Eye (tissue), 1 donor: ENCODE measurements at regions not wholly inside any gene's neighbourhood (a gene's known extent, or its start where the extent isn't known, plus 50 kb on each side); places are given as distances from the start of the nearest gene placed in this dataset.

Experiments
- DNase-seq: peaks from one replicate; pipeline ENCODE4 v3.0.0-alpha.2; 2015

- DNase-seq = no peak
These were observed 768.3 kb upstream of the CDH7 start for GRCh38 chr18:64982414-64983055.

- no peak for DNase-seq
These were observed 768.9 kb upstream of the CDH7 start for GRCh38 chr18:64981915-64982314.

DNA sequence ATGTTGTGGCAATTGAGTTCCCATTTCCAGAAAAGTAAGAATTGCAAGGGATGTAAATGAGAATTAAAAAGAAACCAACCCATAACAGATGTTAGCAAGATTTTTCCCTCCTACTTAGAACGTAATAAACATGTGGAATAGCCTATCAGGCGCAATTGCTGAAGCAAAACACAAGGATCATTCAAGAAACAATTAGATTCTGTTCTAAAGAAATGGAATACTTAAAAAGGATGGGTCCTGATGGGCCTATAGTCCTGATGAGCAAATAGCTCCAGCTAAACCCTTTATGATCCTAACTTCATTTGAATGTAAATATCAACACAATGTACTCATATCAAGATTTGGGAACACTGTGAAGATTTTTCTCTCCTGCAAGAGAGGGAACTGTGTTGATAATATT is 771.0 kb upstream of the CDH7 start:
- DNase-seq = no peak

GRCh38 chr18:64974391-64975125 is 776.3 kb upstream of the CDH7 start:
- peak; percentile 26 for DNase-seq

GRCh38 chr18:64972545-64972944 is 778.3 kb upstream of the CDH7 start:
- DNase-seq = peak; percentile 36

DNA sequence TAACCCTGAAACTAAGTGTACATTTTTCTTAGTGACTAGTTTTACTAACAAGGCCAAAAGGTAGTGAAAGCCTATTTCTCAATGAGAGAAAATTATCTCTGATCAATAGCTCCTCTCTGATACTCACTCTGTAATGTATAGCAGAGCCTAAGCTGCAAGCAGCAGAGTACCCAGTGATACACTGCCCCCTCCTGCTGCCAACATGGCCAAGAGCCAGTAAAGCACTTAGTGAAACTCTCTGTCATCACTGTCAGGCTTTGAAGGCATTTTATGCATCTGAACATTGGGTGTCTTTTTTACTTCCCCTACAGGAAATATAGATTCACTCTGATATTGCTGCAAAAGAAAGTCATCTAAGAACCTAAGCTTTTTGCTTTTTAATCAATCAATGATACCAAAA is 784.1 kb upstream of the CDH7 start:
- DNase-seq = peak; percentile 31

DNA sequence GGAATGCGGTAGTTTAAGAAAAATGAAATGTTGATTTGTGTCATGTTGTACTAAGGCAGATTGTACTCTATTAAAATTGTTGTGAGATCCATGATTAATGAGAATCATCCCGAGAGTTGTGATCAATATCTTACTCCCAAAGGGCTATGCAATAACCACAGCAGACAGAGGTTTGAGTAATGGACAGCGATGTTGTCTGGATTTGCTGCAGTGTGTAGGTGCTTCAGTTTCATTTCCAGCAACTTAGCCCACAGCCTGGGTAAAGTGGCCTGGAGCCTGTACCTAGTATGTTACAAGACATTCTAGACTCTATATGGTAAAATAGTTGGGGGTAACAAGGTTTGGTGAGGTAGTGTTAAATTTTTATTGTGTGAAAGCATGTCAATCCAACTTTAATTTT is 794.3 kb upstream of the CDH7 start:
- DNase-seq = no peak

- DNase-seq = no peak
These were observed 800.9 kb upstream of the CDH7 start for GRCh38 chr18:64949885-64950284.

- DNase-seq = no peak
These were observed 787.8 kb upstream of the LINC00305 start for GRCh38 chr18:64936671-64937070.

DNA sequence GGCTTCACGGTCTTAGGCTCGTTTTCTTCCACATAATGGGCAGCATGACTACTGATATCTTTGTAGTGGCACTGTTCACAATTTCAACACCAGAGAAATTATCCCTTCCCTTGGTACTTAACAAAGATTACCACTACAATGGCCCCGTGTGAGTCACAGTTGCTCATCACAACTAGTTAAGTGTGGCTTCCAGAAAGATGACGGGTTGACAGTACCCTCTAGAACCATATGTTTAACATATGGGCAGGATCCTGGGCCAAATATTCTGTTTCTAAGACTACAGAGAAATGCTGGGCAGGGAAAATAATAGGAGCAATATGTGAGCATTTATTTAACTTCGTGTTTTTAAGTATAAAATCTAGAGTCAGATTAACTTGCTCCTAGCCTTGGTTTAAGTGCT is 780.1 kb upstream of the LINC00305 start:
- DNase-seq = peak; percentile 34

DNA sequence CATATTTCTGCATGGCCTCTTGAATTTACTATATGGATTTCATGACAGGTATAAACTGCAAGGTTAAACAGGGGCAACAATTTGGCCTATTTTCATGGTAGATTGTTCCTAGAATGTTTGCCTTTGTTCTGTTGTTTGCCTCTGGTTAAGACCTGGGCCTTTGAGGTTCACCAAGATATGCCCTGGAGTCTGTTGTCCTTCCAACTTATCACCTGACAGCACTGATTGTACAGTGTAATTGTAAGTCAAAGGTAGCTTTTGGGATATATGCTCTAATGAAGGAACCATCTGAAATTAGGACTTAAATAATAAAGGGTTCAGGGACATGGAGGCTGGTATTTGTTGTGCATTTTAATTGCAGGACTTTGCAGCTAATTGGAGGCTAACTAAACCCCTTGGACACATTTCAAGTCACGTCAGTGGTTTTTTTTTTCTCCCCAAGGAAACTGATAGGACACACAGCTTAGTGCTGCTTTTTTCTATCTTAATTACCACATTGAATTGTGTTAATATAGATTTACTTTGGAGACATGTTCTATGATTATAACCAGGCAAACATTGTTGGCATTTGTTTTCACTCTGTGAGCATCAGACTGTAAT is 771.2 kb upstream of the LINC00305 start:
- no peak for DNase-seq

DNA sequence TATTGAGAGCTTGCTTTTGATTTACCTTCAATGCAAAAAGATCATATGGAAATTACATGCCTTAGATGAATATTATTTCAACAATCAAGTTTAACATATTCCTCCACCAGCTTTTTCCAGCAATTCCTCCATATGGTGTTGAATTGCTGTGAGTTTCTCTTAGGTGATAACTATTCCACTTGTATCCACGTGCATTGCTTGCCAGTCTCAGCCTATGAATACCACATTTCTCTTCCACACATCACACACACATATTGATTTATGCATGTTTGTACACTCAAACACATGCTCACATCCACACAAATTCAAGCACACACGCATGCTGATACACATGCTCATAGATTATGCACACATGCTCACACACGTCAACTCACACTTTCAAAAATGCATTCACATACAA is 770.0 kb upstream of the LINC00305 start:
- no peak for DNase-seq

- DNase-seq = no peak
These were observed 744.5 kb upstream of the LINC00305 start for GRCh38 chr18:64893349-64893748.

- no peak for DNase-seq
These were observed 740.1 kb upstream of the LINC00305 start for GRCh38 chr18:64888956-64889355.

DNA sequence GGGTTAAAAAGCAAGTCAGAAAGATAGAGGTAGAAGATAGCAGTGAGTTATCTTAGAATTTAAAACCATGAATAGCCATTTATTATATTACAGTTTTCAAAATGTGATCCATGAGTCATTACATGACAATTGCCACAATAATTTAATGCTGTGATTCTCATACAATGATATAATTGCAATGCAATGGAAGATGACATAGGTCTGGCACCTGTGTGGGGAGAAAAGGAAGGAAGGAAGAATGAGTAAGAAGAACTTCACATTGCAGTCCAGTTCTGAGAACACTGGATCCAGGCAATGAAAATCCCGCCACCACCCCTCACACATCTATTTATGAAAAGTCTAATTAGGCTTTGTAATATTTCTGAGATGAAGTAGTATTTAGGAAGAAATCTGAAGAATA is 738.1 kb upstream of the LINC00305 start:
- DNase-seq = no peak

GRCh38 chr18:64882896-64883295 is 734.0 kb upstream of the LINC00305 start:
- DNase-seq = no peak

DNA sequence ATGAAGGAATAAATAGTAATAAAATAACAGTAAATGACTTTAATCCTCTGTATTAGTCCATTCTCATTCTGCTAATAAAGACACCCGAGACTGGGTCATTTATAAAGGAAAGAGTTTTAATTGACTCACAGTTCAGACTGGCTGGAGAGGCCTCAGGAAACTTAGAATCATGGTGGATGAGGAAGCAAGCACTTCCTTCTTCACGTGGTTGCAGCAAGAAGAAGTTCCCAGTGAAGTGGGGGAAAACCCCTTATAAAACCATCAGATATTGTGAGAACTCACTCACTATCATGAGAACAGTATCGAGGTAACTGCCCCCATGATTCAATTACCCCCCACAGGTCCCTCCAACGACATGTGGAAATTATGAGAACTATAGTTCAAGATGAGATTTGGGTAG is 727.9 kb upstream of the LINC00305 start:
- DNase-seq = no peak

DNA sequence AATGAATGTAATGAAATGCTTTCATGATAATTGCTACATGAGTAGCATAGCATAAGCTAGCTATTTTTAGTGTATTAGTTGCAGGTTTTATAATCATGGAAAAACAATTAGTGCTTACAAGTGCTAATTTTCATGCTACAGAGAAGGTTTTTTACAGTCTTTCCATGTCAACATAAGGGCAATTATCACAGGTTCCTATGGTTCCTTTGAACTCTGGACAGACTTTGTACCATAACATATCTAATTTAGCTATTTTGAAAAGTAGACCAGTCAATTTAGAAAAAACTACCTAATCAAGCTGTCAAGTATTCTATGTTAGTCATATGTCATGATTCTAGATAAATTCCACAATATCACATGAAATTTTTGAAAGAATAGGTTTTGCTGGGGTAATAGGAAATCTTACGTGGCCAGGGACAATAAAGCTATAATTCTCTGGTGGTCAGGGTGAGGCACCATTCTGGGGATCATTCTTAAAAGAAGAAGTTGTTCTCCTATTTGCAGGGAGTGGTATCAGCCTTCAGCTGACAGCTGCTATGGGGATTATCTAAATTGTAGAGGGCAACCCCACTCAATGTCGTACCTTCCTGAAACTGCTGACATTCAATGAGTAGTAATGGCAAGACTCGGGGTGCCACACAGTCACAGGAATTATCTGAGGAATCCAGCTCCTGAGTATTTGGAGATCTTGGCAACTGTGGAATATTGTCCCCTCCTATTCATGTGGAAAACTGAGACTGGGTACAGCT is 724.0 kb upstream of the LINC00305 start:
- DNase-seq = no peak

DNA sequence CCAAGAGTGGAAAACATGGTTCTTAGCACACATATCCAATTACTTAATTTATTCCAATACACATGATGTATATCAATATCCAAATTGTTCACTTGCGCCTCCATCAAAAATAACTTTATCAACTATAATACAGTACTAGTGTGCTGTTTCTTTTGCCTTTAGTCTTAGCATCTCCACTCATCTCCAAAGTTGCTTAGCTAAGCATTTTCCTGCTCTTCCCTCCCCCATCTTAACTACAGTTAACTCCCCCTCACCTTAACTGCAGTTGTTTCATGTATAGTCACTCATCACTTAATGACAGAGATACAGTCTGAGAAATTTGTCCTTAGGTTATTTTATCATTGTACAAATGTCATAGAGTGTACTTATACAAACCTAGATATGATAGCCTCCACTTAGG is 705.2 kb upstream of the LINC00305 start:
- DNase-seq = no peak

DNA sequence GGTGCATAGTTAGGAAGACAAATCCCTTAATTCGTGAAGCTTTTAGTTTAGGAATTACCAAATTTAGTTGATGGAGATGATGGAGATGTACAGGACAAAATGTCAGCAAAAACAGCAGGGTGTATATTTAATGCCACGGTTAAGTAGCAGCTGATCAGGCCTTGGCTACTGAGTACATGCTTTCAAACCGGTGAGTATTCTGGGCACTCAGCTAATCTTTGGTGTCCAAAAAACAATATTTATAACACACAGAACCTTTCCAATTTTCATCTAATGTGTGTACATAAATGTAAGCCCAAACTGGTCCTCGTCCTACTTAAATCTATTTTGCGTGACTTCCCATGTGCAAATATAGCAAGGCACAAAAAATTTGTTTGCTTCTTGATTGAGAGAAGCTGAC is 703.4 kb upstream of the LINC00305 start:
- no peak for DNase-seq

DNA sequence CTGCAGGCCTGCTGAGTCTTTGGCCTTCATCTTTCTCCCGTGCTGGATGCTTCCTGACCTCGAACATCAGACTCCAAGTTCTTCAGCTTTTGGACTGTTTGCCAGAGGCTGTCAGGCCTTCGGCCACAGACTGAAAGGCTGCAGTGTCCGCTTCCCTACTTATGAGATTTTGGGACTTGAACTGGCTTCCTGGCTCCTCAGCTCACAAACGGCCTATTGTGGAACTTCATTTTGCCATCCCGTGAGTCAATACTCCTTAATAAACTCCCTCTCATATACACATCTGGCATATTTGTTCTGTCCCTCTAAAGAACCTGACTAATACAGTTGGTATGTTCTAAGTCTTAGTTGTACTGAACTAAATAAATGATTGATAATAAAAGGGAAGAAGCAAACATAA is 702.8 kb upstream of the LINC00305 start:
- DNase-seq = no peak

- DNase-seq = no peak
These were observed 701.9 kb upstream of the LINC00305 start for GRCh38 chr18:64850791-64851190.

DNA sequence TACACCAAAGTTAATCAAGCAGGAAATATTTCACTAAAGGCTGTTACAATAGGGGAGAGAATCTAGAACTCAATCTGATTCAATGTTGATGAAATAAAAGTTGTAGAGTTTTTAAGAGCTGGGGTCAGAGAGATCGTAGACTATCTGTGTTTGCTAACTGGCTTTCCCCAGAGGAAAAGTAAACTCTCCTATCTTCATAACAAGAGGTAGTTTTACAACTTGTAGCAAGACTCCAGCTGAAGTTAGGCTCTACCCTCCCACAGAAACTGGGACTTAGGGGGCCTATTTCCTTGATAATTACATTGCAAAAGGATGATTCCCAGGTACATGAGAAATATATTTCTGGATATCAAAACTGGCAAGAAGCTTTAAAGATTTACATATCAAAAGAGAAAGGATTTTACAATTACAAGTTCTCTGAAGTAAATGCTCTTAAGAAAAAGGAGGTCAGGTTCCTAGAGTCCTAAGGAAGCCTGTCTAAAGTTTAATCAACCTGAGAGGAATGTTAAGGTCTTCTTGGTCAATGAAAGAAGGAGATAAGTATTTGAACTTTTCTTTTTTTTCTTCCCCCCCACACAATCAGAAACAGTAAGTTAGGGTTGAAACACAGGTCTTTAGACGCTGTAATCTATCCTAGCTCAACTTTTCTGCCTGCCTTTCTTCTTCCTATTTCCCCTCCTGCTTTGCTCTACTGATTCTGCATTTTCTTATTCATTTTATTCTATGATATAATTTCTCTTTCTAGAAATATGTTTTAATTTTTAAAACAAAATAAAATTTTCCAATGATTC is 692.2 kb upstream of the LINC00305 start:
- DNase-seq = no peak
